Thyroid gland (tissue), 4 donors: ENCODE measurements at regions not wholly inside any gene's neighbourhood (a gene's known extent, or its start where the extent isn't known, plus 50 kb on each side); places are given as distances from the start of the nearest gene placed in this dataset.

Source experiments
- DNase-seq, 2 donors: peaks; one replicate each; pipeline ENCODE4 v3.0.0-alpha.2; 2019
- H3K27ac ChIP-seq, 3 donors: fragments of 200-600 bp; sonication (generic); 1 replicate in 2 of 3; 2 replicates in 1 of 3; pipeline ENCODE4 v1.5.1; 2016 to 2019; ENCODE audit warnings: mild to moderate bottlenecking in 1 of 3, moderate library complexity in 1 of 3
- H3K27me3 ChIP-seq: fragments of 200-600 bp; sonication (generic); one replicate; pipeline ENCODE4 v1.5.1; 2019
- H3K36me3 ChIP-seq, 2 donors: fragments of 200-600 bp; sonication (generic); one replicate each; pipeline ENCODE4 v1.5.1; 2016 to 2019
- H3K4me1 ChIP-seq, 2 donors: fragments of 200-600 bp; sonication (generic); one replicate each; pipeline ENCODE4 v1.5.1; 2017 to 2019
- H3K4me3 ChIP-seq, 3 donors: fragments of 200-600 bp; sonication (generic); replicated peaks in 1 of 3; 1 replicate in 2 of 3; 2 replicates in 1 of 3; pipeline ENCODE4 v1.5.1; 2016; ENCODE audit warnings: mild to moderate bottlenecking in 1 of 3
- H3K9me3 ChIP-seq: fragments of 200-600 bp; sonication (generic); one replicate; pipeline ENCODE4 v1.5.1; 2017
- CTCF ChIP-seq, 6 experiments: fragments of 200-600 bp in 3 of 6; fragments of 450-650 bp in 3 of 6; sonication (generic) in 3 of 6; IDR thresholded peaks; one replicate each; pipeline ENCODE4 v1.5.1; 2016 to 2019; ENCODE audit warnings: antibody characterized with exemption in 6 of 6, mild to moderate bottlenecking in 2 of 6, inconsistent platforms in 1 of 6, moderate library complexity in 1 of 6
- POLR2A ChIP-seq, 2 donors: fragments of 450-650 bp; IDR thresholded peaks; one replicate each; pipeline ENCODE4 v1.6.1; 2017; ENCODE audit warnings: antibody characterized with exemption in 2 of 2, mild to moderate bottlenecking in 2 of 2, moderate library complexity in 1 of 2
- WGBS, 2 donors: methylation state at CpG; one replicate each; pipeline ENCODE4 v1.1.5; 2017; 5-methylcytosine and 5-hydroxymethylcytosine counted together
- intact Hi-C: fragments of 100-400 bp; cut with DNase I; formaldehyde crosslinking; loops from one replicate; pipeline ENCODE4 v1.15.1; 2023

GRCh38 chr10:2861632-2862210 lies 205.6 kb upstream of the PFKP start:
- WGBS, 2 donors: 47 to 48% methylated on average over 6 of the region's 6 CpGs
- Histone ChIP-seq H3K9me3 (no peaks in the 10 kb centered on the region), H3K4me3 (no peak overlapping the region), H3K36me3 (no peaks in the 10 kb centered on the region), H3K27ac (no peak overlapping the region), H3K4me1 (no peaks in the 10 kb centered on the region), H3K27me3 (no peaks in the 10 kb centered on the region)
- intact Hi-C loops: no loop called here
- no peak for TF ChIP-seq CTCF (IDR thresholded peaks at IDR 0.05)
- no peak for TF ChIP-seq POLR2A (IDR thresholded peaks at IDR 0.05)
- DNase-seq: no peak

GRCh38 chr10:2858452-2858851 lies 208.9 kb upstream of the PFKP start:
- Histone ChIP-seq H3K27me3 (no peaks in the 10 kb centered on the region), H3K4me1 (no peaks in the 10 kb centered on the region), H3K36me3 (no peaks in the 10 kb centered on the region), H3K27ac (no peak overlapping the region), H3K9me3 (no peaks in the 10 kb centered on the region), H3K4me3 (no peak overlapping the region)
- TF ChIP-seq CTCF (IDR thresholded peaks at IDR 0.05) (no peak), POLR2A (IDR thresholded peaks at IDR 0.05) (no peak)
- intact Hi-C loops: no loop called here
- WGBS, 2 donors: 69 to 77% methylated on average over 2 of the region's 2 CpGs
- DNase-seq: no peak

- no peak for TF ChIP-seq CTCF (IDR thresholded peaks at IDR 0.05)
- no peak for TF ChIP-seq POLR2A (IDR thresholded peaks at IDR 0.05)
- intact Hi-C loops: no loop called here
Measured at GRCh38 chr10:2856598-2856997, 210.8 kb upstream of the PFKP start.

GRCh38 chr10:2852574-2853323 lies 214.6 kb upstream of the PFKP start:
- intact Hi-C loops: no loop called here
- TF ChIP-seq POLR2A (IDR thresholded peaks at IDR 0.05) (no peak), CTCF (IDR thresholded peaks at IDR 0.05) (no peak)
- no peak for DNase-seq
- no peak overlapping the region for H3K4me3 ChIP-seq
- 71 to 79% methylated on average over 2 of the region's 2 CpGs for WGBS, 2 donors
- H3K27me3 ChIP-seq: no peaks in the 10 kb centered on the region
- no peaks in the 10 kb centered on the region for H3K4me1 ChIP-seq
- no peaks in the 10 kb centered on the region for H3K9me3 ChIP-seq
- H3K36me3 ChIP-seq: no peaks in the 10 kb centered on the region
- H3K27ac ChIP-seq: no peak overlapping the region

More at GRCh38 chr10:2856598-2856997, 210.8 kb upstream of the PFKP start:
- H3K36me3 ChIP-seq: no peaks in the 10 kb centered on the region
- H3K4me3 ChIP-seq: no peak overlapping the region
- WGBS, 2 donors: 50 to 73% methylated on average over 6 of the region's 6 CpGs
- no peaks in the 10 kb centered on the region for H3K27me3 ChIP-seq
- DNase-seq: no peak
- no peak overlapping the region for H3K27ac ChIP-seq
- H3K4me1 ChIP-seq: no peaks in the 10 kb centered on the region
- no peaks in the 10 kb centered on the region for H3K9me3 ChIP-seq

- Histone ChIP-seq H3K9me3 (no peaks in the 10 kb centered on the region), H3K36me3 (no peaks in the 10 kb centered on the region), H3K27ac (no peak overlapping the region), H3K27me3 (no peaks in the 10 kb centered on the region), H3K4me3 (no peak overlapping the region), H3K4me1 (no peaks in the 10 kb centered on the region)
- DNase-seq: peak in 1 of 2 donors; percentile 20
- intact Hi-C loops: no loop called here
- TF ChIP-seq POLR2A (IDR thresholded peaks at IDR 0.05) (no peak), CTCF (IDR thresholded peaks at IDR 0.05) (no peak)
- 35 to 37% methylated on average over 3 of the region's 3 CpGs for WGBS, 2 donors
Measured at GRCh38 chr10:2851566-2851965, 215.8 kb upstream of the PFKP start.
